ENCODE measurements at regions not wholly inside any gene's neighbourhood (a gene's known extent, or its start where the extent isn't known, plus 50 kb on each side); places are given as distances from the start of the nearest gene placed in this dataset.

DNA sequence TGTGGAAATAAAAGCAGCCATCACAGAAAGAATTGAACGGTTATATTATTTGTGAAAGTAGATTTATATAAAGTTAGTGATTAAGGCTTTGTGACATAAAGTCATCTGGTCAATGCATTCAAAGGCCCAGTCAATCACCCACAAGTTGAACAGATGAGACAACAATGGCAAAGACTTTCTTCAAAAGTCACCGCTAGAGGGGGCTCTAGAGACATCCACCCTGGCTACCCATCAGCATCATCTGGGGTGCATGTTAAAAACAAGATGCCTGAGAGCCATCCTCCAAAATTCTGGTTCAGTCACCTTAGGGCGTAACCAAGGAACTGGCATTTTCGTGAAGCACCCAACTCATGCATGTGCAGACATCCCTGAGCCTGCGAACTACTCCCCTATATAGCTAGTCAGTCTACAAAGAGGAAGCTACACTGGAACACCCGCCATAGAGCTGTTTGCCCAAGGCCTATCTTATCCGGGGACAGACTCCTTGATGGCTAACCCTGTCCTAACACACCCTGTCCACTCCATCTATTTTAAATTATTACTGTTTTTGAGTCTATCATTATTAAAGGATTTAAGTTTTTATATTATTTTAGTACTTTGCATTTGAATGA is 970.5 kb downstream of the UQCRFS1 start:
- no peak for DNase-seq

DNA sequence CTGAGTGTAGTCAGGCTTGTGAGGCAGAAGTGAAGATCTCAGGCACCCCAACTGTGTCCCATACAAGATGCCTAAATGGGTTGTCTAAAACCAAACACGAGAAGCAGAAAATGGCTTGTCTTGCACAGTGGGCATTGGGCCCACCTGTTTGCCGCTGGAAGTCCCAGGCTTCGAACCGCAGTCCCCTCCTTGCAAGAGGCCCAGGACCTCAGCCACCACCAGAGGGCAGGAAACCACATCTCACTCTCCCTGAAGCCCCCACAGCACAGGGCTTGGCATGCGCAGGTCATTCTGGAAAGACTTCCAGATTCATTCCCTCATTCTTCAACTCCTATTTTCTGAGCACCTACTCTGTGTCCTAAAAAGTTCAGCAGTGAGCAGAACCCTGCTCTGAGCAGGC is 973.7 kb downstream of the UQCRFS1 start:
- no peak for DNase-seq

DNA sequence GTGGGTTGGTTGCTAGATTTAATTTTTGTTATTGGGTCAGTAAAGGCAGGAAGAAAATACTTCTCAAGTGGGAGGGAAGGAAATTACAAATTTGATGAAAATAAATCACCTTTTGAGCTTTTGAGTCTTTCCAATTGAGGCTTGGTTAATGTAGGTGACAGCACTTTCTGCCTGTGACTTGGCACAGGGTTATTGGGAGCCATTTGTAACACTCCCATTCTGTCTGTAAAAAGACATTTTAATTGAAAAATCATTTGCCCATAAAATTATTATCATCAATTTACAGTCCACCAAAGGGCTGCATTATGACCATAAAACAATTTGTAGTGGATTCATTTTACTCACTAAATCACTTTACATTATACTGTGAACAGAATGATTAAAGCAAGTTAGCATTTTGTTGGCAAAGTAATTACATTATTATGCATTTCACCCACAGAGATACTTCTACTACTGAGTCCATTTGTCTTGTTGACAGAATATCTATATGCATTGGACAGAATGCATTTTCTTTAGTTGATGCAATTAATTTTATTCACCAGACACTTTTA is 974.6 kb downstream of the UQCRFS1 start:
- no peak for DNase-seq

DNA sequence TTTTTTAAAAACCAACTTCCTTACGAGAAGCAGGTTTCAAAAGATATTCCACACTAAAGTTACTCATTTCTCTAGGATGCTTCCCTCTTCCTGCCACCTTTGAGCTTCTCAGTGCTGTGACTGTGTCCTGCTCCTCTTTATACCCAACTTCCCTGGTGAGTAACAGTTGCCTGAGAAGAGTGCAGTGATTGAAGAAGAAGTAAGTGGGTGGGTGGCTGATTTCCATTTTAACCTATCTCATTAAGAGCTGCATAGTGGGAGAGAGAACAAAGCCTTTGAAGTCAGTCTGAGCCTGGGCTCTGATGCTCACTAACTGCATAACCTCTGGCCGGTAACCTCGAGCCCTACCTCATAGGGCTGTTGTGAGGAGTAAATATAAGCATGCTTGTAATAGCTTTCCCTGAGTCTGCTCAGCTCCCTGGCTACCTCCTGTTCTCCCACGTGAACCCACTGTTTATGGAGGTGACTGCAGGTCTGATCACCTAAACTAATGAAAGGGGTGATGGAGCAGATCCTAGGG is 977.3 kb downstream of the UQCRFS1 start:
- DNase-seq: no peak

DNA sequence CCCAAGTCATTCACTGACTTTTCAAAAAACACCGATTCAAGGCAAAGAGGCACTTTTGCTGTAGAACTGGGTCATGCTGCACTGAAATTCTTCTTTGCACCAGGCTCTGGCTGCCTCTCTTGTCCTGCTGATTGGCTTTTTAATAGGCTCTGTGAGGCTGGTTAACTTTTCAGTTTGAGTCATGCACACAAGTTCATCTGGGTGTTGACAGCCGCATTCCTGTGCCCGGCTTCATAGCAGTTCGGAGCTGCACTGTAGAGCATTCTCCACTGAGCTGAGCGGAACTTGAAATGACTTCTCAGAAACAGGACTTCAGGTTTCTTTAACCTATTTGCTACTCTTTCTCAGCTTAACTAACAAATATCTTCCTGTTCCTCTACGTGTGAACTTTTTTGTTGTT is 978.3 kb downstream of the UQCRFS1 start:
- DNase-seq: no peak

DNA sequence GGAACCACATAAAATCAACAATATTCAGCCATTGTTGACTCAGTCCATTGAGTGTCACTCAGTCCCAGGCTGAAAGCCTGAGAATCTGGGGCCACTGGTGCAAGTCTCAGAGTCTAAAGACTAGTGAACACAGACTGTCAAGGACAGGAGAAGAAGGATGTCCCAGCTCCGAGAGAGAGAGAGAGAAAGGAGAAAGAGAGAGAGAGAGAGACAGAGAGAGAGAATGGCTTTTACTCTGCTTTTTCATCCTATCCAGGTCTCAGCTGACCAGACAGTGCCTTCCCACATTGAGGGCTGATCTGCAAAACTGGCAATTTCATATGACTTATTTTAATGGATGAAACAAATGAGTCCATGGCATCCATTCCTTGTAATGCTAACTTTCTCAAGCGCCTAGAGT is 984.1 kb downstream of the UQCRFS1 start:
- DNase-seq: no peak

DNA sequence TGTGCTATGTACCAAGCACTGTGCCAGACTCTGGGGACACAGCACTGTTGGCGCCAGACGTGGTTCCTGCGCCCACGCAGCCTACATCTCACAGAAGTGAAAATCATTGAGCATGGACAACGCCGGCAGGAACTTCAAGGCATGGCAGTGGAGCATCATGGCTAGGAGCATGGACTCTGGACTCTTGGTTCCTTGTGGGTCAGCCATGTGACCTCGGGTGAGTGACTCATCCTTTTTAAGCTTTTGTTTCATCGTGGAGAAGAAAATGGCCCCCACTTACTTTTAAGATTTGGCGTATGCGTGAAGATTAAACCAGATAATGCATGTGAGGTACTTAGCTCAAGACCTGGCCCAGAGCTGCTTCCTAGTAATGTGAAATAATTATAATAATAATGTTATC is 988.5 kb downstream of the UQCRFS1 start:
- DNase-seq: no peak

DNA sequence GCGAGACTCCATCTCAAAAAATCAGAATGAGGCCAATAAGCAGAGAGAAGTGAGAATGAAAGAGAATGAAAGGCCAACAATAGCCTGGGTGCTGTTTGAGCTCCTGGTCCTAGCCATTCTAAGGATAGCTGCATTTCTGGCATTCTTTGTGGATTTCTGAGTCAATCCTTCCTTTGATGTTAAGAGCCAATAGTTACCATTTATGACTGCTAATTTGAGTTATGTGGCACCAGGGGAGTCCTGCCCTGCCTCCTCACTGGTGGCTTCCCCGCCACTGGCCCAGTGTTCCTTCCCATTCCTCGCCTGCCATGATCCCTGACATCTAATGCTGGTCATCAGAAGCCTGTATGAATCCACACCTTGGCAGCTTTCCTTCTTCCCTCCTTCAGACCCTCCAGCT is 991.2 kb downstream of the UQCRFS1 start:
- DNase-seq: no peak

DNA sequence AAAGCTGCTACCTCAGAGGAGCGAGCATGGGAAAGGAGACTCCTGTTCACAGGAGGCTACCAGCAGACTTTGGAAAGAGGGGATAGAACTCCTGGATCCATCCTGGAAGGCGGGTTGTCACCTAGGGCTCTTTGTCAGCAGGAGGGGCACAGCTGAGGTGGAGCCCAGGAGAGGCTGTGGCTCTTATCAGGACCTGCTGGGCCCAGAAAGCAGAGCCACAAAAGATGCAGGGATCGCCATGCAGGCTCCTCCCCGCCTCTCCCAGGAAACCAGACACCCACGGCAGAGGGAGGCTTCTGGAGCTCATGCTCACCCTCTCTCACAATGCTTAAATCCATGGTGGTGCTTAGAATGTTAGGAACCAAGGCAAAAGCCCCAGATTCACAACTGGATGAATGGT is 994.2 kb downstream of the UQCRFS1 start:
- DNase-seq: no peak

DNA sequence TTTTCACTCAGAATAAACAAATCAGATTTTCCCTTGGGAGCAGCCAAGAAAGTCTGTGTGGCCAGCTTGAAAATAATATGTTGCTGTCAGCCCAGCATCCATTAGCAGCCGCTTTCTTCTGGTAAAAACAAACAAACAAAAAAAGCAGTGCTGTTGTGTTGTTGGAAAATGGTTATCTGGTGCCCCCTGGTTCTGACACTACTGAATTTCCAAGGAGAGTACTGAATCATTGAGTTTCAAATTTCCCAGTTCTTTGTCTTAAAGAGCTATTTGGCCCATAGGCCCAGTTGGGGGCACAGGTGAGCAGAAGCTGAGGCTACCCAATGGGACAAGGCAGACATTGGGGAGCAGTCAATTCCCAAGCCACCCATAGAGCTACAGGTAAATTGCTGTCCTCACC is 995.9 kb downstream of the UQCRFS1 start:
- no peak for DNase-seq

DNA sequence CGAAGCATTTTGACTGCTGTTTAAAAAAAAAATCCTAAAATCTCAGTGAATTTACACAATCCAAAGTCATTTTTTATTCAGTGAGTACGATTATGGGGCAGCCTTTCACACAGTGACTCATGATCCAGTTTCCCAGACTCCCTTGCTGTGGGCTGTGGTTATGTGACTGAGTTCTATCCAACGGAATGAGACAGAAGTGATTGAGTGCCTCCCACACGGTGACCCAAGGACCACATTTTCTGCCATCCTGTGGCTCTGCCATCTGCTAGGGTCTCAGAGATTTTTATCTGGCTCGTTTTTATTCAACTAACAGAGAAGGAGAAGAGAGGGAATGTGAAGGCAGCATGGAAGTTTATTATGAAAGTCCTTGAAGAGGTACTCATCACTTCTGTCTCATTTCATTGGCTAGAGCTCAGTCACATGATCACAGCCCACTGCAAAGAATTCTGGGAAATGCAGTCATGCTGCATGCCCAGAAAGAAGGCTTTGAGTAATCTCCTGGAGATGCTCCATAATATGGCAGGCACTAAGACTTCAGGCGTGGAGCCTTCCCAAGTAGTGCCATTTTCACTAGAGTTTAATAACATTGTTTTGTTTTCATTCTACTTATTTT is 999.4 kb downstream of the UQCRFS1 start:
- no peak for DNase-seq

DNA sequence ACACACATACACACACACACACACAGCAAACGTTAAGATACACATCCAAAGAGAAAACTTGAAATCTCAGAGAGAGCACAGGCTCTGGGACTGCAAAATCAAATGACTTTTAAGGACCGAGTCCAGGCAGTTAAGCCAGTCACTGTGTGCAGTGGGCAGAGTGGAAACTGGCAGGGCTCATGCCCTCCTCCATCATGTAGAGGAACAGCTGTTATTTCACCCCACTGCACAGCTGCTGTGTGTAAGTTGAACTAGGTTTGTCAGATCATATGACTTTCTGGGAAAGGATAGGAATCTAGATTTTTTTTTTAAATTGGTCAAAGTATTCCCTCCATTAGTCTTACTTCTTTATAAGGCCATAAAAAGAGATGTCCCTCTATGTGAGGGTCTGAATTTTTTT is 1002.1 kb downstream of the UQCRFS1 start:
- DNase-seq: no peak

DNA sequence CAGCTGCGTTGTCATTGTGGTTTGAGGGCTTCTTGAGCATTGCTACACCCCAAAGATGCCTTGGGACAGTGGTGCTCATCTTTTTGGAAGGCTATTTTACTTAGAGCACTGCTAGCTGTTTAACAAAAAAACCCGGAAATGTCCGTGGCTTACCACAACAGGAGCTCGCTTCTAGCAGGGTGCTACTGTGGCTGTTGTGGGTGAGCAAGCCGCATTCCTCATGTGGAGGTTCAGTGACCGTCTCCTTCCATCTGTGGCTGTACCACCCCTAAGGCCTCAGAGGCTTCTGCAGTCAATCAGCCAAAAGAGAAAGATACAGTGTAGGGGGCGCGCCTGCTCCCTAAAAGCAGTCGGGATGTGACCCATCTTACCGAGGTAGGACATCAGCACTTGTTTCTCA is 1004.2 kb downstream of the UQCRFS1 start:
- DNase-seq: no peak

DNA sequence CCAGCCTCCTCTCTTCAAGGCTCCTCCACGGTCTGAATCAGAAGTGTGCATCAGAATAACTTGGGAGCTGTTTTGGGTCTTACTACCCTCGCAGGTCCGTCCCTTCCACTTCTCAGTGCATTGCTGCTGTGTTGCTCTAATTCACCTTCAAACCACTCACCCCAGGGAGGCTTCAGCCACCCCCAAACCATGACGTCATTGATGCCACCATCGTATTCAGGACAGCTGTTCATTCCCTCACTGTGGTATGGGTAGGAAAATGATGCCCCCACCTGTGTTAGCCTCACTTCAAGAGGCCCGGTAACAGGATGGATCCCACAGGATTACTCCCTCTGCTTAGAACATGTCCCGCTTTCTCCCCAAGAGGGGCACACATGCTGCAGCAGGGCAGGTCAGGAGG is 1005.7 kb downstream of the UQCRFS1 start:
- no peak for DNase-seq

DNA sequence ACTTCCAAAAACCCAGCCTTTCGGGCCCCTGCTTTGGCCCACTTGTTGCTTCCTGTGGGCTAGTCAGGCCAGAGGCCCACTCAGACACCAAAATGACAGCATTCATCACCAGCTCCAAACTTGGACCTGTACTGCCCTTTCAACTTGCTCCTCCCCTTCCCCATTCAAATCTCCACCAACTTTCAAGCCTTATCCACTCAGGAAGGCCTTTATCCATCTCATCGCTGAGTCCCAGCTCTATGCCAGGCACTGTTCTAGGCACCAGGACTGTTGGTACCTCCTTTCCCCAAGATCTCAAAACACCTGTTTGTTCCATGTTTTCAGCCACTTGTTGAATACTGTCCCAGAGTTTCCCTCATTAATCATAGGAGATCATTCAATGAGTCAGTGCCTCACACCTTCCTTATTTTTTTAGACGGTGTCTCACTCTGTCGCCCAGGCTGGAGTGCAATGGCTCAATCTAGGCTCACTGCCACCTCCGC is 1011.4 kb downstream of the UQCRFS1 start:
- no peak for DNase-seq

DNA sequence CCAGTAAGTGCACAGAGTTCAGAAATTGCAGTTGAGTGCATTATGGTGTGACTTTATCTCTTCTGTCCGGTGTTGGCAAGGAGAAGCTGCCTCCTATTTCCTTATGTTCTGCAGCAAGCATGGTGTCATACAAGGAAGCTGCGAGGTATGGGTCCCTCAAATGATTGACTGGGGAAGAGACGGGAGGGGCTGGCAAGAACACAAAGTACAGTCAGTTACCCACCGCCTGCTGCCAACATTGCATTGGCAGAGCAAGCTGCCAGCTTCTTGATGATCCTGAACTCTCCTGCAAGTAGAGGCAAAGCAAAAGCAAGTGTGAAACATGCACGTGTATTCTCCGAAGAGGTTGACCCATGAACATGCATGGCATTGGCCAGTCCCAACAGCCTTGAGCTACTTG is 1013.6 kb downstream of the UQCRFS1 start:
- no peak for DNase-seq

DNA sequence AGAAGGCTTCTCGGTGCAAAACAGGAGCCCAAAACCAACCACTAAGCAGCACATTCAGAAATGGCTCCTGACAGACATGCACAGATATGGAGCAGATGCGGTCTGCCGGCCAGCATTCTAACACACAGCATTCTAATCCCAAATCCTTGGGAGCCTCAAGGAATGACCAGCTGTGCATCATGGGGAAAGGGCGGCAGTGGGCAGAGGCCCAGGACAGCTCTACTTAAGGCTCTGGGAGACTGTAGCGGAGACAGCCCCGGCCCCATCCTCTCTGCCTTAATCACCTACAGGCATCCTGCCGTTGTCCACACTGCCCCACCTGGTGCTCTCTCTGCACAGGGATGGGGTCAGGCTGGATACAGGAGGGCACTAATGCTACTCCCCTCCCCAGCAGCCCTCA is 1016.0 kb downstream of the UQCRFS1 start:
- DNase-seq: no peak

DNA sequence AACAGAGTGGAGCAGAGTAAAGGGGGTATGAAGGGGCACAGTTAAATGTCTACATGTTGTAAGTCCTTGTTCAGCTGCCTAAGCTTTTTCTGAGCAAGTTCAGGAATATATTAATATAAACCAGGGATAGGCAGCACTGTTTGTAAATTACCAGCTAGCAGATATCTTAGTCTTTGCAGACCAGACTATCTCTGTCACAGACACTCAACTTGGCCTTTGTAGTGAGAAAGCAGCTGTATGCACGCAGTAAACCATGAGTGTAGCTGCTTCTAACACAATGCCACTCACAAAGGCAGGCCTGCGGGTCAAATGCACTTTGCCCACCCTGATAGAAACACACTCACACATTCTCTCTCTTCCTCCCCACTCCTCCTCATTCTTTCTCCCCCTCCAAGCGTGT is 1016.9 kb downstream of the UQCRFS1 start:
- no peak for DNase-seq

DNA sequence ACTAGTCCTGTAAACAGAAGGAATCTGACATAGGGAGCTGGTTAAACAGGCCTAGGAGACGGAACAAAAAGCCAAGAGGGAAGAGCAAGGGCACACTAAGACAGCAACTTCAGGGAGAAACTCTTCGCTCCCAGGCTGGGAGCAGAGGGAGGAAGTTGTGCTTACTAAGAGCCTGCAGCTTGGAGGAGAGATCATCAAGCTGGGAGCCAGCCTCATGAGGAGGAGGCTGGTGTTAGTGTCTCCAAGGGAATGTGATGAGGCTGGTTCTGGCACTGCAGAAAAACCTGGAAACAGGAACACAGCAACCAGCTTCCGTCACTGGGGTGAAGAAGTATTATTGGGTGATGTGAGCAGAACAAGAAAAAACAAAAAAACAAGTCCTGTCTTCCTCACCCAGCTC is 1027.3 kb downstream of the UQCRFS1 start:
- DNase-seq: no peak

DNA sequence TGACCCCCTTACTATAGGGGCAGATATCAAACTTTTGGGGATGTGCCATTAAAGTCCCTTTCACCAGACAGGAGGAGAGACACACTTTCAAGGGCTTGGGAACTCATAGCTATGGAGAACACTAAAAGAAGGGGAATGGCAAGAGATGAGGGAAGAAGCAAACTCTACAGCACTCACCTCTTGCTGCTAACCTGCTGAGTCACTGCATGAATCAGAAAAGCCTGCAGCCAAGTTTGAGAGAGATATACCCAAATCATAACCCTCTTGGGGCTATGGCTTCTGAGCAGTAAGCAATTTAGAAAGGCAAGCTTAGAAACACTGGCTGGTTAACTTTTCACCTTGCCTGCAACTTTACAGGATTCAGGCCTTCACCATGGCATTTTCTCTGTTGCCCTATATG is 1028.0 kb downstream of the UQCRFS1 start:
- DNase-seq: no peak

DNA sequence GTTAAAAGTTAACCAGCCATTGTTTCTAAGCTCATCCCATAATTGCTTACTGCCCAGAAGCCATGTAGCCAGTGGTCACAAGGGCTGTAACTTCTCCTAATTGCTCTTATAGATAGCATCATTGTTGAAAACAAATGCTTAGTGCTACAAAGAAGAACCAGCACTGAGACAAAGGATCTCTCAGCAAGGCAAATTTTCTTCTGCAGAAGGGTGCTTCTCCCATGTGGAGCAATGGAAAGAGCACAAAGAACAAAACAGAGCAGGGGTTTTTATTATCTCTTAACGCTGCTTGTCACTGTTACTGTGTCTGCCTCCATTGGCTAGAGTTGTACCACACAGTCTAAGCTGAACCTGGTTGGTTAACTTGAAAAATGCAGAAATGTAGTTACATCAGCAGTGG is 1036.8 kb downstream of the UQCRFS1 start:
- DNase-seq: no peak

DNA sequence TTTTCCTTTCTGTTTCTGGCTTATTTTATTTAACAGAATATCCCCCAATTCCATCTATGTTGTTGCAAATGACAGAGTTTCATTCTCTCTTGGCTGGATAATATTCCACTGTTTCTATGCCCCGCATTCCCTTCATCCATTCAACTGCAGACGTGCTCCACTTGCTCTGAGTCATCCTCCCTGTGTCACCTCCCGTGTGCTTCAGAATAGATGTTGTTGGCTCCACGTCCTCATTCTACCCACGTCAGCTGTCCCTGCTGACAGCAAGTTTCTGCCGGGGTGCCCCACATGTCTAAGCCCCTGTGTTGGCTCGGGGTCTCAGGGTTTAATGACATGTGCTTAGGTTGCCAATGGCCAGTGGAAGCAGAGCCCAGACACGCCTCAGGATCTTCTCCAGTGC is 1041.0 kb downstream of the UQCRFS1 start:
- no peak for DNase-seq

DNA sequence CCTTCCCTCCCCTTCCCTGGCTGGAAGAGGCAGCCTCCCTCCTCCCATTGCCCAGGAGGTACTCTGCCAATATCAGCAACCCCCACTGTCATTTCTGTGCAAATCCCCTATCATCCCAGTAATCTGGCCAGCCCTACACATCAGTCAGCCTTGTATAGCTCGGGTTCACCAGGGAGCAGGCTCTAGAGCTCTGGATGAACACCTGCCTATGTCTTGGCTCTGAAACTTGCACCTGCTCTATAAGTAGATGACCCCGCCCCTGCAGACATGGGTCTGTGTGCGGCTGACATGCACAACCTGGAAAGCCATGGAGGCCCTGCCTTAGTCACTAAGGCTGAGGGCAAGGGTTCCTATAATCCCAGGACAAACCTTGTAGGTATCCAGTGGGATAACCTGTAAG is 1042.9 kb downstream of the UQCRFS1 start:
- no peak for DNase-seq

DNA sequence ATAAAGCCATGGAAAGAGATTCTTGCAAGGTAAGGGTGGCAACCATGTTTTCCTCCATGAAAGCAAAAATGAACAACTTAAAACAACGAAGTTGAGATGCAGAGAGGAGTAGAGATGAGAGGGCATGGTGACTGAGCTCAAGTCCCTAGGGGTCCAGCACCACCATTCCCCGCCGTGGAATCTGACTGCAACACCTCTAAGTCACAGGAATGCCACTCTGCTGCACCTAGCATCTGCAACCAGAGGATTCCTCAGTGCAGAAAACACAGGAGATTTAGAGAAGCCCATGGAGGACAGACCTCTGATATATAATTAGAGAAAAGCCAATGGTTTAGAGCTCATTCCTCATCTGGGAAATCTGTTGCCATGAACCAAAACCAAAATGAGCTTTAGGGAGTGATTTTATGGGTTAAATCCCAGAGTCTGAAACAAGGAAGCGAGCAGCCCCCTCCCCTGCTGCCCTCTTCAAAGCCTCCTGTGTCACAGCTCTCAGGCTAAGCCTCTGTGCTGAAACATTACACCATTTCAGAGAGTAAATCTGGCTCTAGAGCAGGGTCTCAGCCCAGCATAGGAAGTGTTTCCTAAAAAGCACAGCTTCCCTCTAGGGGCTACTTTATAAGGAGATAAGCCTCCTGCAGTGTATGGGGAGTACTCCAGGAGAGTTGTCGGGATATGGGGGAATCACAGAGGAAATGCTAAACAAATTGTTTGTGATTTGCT is 1043.6 kb downstream of the UQCRFS1 start:
- DNase-seq: no peak

All from activated CD8-positive, alpha-beta memory T cell treated with anti-CD3 and anti-CD28 coated beads, Interleukin-2, amount 50 U/mL, for 48 hours (primary cell).